Activated CD4-positive, alpha-beta memory T cell treated with anti-CD3 and anti-CD28 coated beads, Interleukin-2, amount 10 ng/mL, durations not matched to agents 7 days and 5 days (primary cell): ENCODE measurements at regions not wholly inside any gene's neighbourhood (a gene's known extent, or its start where the extent isn't known, plus 50 kb on each side); places are given as distances from the start of the nearest gene placed in this dataset.

ENCODE experiments used
- CTCF ChIA-PET: fragments of 350-600 bp; sonication (Branson Sonifier 250); formaldehyde crosslinking; loops from one replicate; lab custom pipeline; 2021; ENCODE audit warnings: antibody characterized with exemption, inconsistent platforms; lab: Charles Lee
- POLR2A ChIA-PET: fragments of 350-600 bp; sonication (Branson Sonifier 250); formaldehyde crosslinking; loops from one replicate; lab custom pipeline; 2021; ENCODE audit warnings: antibody characterized with exemption; lab: Charles Lee
- DNase-seq: peaks from one replicate; pipeline ENCODE4 v3.0.0-alpha.2; 2020
- H3K27ac Mint-ChIP-seq: one replicate; pipeline ENCODE4 v1.8.0; 2021; ENCODE audit warnings: mild to moderate bottlenecking, mixed read lengths
- H3K27me3 Mint-ChIP-seq: one replicate; pipeline ENCODE4 v1.8.0; 2021; ENCODE audit warnings: mixed read lengths
- H3K36me3 Mint-ChIP-seq: one replicate; pipeline ENCODE4 v1.8.0; 2021; ENCODE audit warnings: low read depth, mixed read lengths
- H3K4me1 Mint-ChIP-seq: one replicate; pipeline ENCODE4 v1.8.0; 2021; ENCODE audit warnings: mixed read lengths
- H3K4me3 Mint-ChIP-seq: one replicate; pipeline ENCODE4 v1.8.0; 2021; ENCODE audit warnings: mild to moderate bottlenecking, mixed read lengths
- H3K9me3 Mint-ChIP-seq: one replicate; pipeline ENCODE4 v1.8.0; 2021; ENCODE audit warnings: mixed read lengths

- POLR2A ChIA-PET = no interaction called here
- H3K4me1 Mint-ChIP-seq = no peaks in the 10 kb centered on the region
- no peak for DNase-seq
- CTCF ChIA-PET = no interaction called here
- no peak overlapping the region for H3K27ac Mint-ChIP-seq
- H3K9me3 Mint-ChIP-seq = no peaks in the 10 kb centered on the region
- no peaks in the 10 kb centered on the region for H3K27me3 Mint-ChIP-seq
- no peaks in the 10 kb centered on the region for H3K36me3 Mint-ChIP-seq
- no peak overlapping the region for H3K4me3 Mint-ChIP-seq
Observed at GRCh38 chr2:220148471-220149248, 521.2 kb downstream of the SLC4A3 start.

DNA sequence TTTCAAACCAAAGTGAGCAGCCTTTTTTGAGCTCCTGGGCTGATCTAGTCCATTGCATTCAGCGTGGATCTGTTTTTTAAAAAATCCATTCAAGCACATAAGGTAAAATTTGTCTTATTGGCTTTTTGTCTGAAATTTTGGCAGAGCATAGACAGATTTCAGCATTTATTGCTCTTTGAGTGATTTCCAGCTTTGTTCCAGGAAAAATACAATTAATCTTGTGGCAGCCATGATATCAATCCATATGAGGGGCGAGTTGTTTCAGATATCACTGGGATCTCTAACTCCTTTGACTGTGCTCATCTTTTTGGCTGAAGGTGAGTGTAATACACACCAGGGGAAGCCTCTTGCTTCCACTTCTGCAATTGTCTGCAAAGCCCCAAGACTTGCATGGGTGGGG is 523.9 kb downstream of the SLC4A3 start:
- Mint-ChIP-seq H3K27me3 (no peaks in the 10 kb centered on the region), H3K4me1 (no peaks in the 10 kb centered on the region)
- CTCF ChIA-PET = no interaction called here

DNA sequence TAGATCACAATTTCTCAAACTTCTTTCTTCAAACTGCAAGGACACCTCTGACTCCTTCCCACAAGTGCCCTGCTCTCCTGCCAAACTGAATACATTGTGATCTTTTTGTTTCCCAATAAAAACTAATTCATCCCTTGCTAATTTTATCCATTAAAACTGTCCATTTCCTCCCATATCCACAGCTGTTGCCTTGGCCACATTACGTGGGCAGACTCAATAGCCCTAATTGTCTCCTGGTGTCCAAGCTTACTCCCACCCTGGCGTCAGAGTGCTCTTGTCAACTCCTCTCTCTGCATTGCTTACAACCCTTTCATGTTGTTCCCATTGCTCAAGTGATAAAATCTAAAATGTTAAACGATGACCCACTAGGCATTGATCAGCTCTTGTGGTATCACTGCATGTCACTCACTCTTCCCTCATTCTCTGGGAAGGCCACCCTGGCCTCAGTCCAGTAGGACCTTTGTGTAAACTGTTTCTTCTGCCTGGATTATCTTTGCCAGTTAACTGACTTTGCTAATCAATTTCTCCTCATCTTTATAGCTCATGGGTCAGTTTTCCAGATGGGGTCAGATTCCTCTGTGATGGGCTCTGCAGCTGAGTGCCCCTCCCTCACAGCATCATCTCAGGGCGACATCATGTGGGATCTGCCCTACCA is 525.0 kb downstream of the SLC4A3 start:
- POLR2A ChIA-PET = no interaction called here
- Mint-ChIP-seq H3K4me3 (no peak overlapping the region), H3K4me1 (no peaks in the 10 kb centered on the region), H3K27me3 (no peaks in the 10 kb centered on the region), H3K27ac (no peak overlapping the region), H3K36me3 (no peaks in the 10 kb centered on the region), H3K9me3 (no peaks in the 10 kb centered on the region)
- CTCF ChIA-PET = no interaction called here
- DNase-seq = no peak

More for the DNA sequence above, 523.9 kb downstream of the SLC4A3 start:
- Mint-ChIP-seq H3K9me3 (no peaks in the 10 kb centered on the region), H3K27ac (no peak overlapping the region), H3K4me3 (no peak overlapping the region), H3K36me3 (no peaks in the 10 kb centered on the region)
- POLR2A ChIA-PET = no interaction called here
- DNase-seq = no peak

DNA sequence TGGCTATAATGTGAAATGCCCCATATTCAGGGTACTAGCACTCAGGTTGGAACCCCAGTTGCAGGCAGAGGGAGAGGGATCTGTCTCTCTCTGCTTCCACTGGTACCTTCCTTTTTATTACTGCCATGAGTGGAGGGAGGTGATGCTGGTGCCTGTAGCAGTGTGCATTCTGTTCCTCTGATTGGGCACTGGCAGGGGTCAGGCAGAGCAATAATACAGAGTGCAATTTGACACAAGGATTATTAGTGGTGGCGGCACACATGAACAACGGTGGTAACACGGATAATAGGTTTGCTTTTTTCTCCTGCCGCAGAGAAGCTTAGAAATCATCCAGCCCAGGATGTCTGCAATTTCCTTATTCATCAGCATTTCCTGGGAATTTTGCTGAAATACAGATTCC is 525.7 kb downstream of the SLC4A3 start:
- Mint-ChIP-seq H3K27me3 (no peaks in the 10 kb centered on the region), H3K4me3 (no peak overlapping the region), H3K27ac (no peak overlapping the region), H3K4me1 (no peaks in the 10 kb centered on the region), H3K36me3 (no peaks in the 10 kb centered on the region), H3K9me3 (no peaks in the 10 kb centered on the region)
- DNase-seq = no peak
- CTCF ChIA-PET = interaction anchor here (0.7 kb wide), 1 partner anchor 366 kb away, joined by 3 read pairs; no protein-coding TSS in a partner anchor
- POLR2A ChIA-PET = no interaction called here

GRCh38 chr2:220154304-220154703 is 526.9 kb downstream of the SLC4A3 start:
- CTCF ChIA-PET = no interaction called here
- H3K4me3 Mint-ChIP-seq = no peak overlapping the region
- H3K27me3 Mint-ChIP-seq = no peaks in the 10 kb centered on the region
- H3K27ac Mint-ChIP-seq = no peak overlapping the region
- no peaks in the 10 kb centered on the region for H3K9me3 Mint-ChIP-seq
- no peak for DNase-seq
- POLR2A ChIA-PET = no interaction called here
- H3K4me1 Mint-ChIP-seq = no peaks in the 10 kb centered on the region
- H3K36me3 Mint-ChIP-seq = no peaks in the 10 kb centered on the region

GRCh38 chr2:220157312-220157711 is 529.9 kb downstream of the SLC4A3 start:
- Mint-ChIP-seq H3K4me3 (no peak overlapping the region), H3K36me3 (no peaks in the 10 kb centered on the region), H3K9me3 (no peaks in the 10 kb centered on the region), H3K27me3 (no peaks in the 10 kb centered on the region), H3K4me1 (no peaks in the 10 kb centered on the region), H3K27ac (no peak overlapping the region)
- DNase-seq = no peak
- ChIA-PET CTCF (no interaction called here), POLR2A (no interaction called here)

DNA sequence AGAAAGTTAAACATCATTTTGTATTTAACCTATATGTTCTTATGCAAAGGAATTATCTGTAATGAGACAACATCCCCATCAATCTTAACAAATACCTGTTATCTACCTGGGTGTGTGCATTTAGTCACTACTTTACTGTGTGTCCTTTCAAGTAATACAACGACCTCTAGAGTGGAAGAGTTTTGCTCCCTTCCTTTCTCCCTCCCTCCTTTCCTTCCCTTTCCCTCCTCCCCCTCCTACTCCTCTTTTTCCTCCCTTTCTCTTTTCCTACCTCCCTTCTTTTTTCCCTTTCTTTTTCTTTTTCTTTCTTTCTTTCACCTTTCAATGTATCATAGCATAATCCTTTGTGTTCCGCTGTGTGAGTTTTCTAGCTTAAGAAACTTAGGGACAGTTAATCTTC is 532.3 kb downstream of the SLC4A3 start:
- H3K9me3 Mint-ChIP-seq = no peaks in the 10 kb centered on the region
- DNase-seq = no peak
- H3K4me1 Mint-ChIP-seq = no peaks in the 10 kb centered on the region
- H3K27ac Mint-ChIP-seq = no peak overlapping the region
- POLR2A ChIA-PET = no interaction called here
- no peak overlapping the region for H3K4me3 Mint-ChIP-seq
- H3K27me3 Mint-ChIP-seq = no peaks in the 10 kb centered on the region
- CTCF ChIA-PET = no interaction called here
- H3K36me3 Mint-ChIP-seq = no peaks in the 10 kb centered on the region

- DNase-seq = no peak
- ChIA-PET CTCF (no interaction called here), POLR2A (no interaction called here)
- H3K27ac Mint-ChIP-seq = no peak overlapping the region
- H3K36me3 Mint-ChIP-seq = no peaks in the 10 kb centered on the region
- H3K4me1 Mint-ChIP-seq = no peaks in the 10 kb centered on the region
- no peaks in the 10 kb centered on the region for H3K9me3 Mint-ChIP-seq
- no peak overlapping the region for H3K4me3 Mint-ChIP-seq
- no peaks in the 10 kb centered on the region for H3K27me3 Mint-ChIP-seq
Observed at GRCh38 chr2:220162320-220162719, 534.9 kb downstream of the SLC4A3 start.

DNA sequence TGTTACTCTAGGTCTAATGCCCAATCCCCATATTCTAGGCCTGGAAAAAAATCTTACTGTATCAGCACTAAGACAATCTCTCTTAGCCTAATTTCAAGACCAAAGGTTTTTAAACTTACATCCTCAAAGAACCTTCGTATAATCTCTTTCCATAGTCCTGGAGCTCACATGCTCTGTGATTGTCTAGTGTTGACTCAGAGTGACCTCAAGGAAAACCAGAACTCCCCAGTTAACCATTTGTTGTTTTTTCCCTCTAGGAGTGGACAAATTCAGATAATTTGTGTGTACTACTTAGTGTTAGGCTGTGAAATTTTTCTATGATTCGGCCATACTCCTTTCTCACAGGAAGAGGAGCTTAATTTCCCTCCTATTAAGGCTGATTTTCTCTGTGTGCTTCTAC is 536.1 kb downstream of the SLC4A3 start:
- H3K27me3 Mint-ChIP-seq = no peaks in the 10 kb centered on the region
- no peak overlapping the region for H3K27ac Mint-ChIP-seq
- ChIA-PET CTCF (no interaction called here), POLR2A (no interaction called here)
- H3K4me3 Mint-ChIP-seq = no peak overlapping the region
- H3K36me3 Mint-ChIP-seq = no peaks in the 10 kb centered on the region
- no peak for DNase-seq
- no peaks in the 10 kb centered on the region for H3K4me1 Mint-ChIP-seq
- no peaks in the 10 kb centered on the region for H3K9me3 Mint-ChIP-seq

- ChIA-PET POLR2A (no interaction called here), CTCF (no interaction called here)
- Mint-ChIP-seq H3K4me3 (no peak overlapping the region), H3K4me1 (no peaks in the 10 kb centered on the region), H3K36me3 (no peaks in the 10 kb centered on the region), H3K9me3 (no peaks in the 10 kb centered on the region), H3K27ac (no peak overlapping the region), H3K27me3 (no peaks in the 10 kb centered on the region)
- no peak for DNase-seq
Observed at GRCh38 chr2:220165401-220165800, 538.0 kb downstream of the SLC4A3 start.

- no peaks in the 10 kb centered on the region for H3K4me1 Mint-ChIP-seq
- H3K4me3 Mint-ChIP-seq = no peak overlapping the region
- no peaks in the 10 kb centered on the region for H3K9me3 Mint-ChIP-seq
- H3K27ac Mint-ChIP-seq = no peak overlapping the region
- POLR2A ChIA-PET = no interaction called here
- H3K36me3 Mint-ChIP-seq = no peaks in the 10 kb centered on the region
- no peaks in the 10 kb centered on the region for H3K27me3 Mint-ChIP-seq
- no peak for DNase-seq
- CTCF ChIA-PET = no interaction called here
Observed at GRCh38 chr2:220166616-220167015, 539.2 kb downstream of the SLC4A3 start.

DNA sequence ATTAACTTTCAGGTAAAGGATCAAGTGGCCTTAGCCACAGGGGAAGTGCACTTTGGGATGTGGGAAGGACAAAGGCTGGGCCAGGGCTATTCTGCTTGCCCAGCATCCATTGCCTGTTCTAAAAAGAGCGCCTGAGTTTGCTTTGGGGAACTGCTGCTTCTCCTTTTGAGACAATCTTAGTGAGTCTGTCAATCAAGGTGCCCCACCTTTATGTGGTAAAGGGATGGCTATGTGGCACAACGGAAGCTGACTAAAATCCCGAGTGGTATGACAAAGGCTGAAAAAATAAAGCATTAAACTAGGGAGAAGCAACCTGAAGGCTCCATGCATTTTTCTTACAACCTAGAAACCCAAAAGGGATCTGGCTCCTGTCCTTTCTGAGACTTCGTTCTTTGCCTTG is 540.5 kb downstream of the SLC4A3 start:
- H3K27me3 Mint-ChIP-seq = no peaks in the 10 kb centered on the region
- no peak overlapping the region for H3K4me3 Mint-ChIP-seq
- ChIA-PET POLR2A (no interaction called here), CTCF (no interaction called here)
- DNase-seq = no peak
- H3K4me1 Mint-ChIP-seq = no peaks in the 10 kb centered on the region
- no peaks in the 10 kb centered on the region for H3K9me3 Mint-ChIP-seq
- H3K27ac Mint-ChIP-seq = no peak overlapping the region
- H3K36me3 Mint-ChIP-seq = no peaks in the 10 kb centered on the region

- Mint-ChIP-seq H3K4me3 (no peak overlapping the region), H3K9me3 (no peaks in the 10 kb centered on the region), H3K27ac (no peak overlapping the region), H3K4me1 (no peaks in the 10 kb centered on the region), H3K36me3 (no peaks in the 10 kb centered on the region), H3K27me3 (no peaks in the 10 kb centered on the region)
- CTCF ChIA-PET = no interaction called here
- DNase-seq = no peak
- POLR2A ChIA-PET = no interaction called here
Observed at GRCh38 chr2:220168891-220169546, 541.6 kb downstream of the SLC4A3 start.
